HG03460 (cell line): ENCODE measurements at regions not wholly inside any gene's neighbourhood (a gene's known extent, or its start where the extent isn't known, plus 50 kb on each side); places are given as distances from the start of the nearest gene placed in this dataset.

Experiments used
- ATAC-seq: cut with Tn5 transposase; IDR thresholded peaks from one replicate; pipeline ENCODE4 v1.9.1; 2021; ENCODE audit not compliant: unreplicated experiment

- ATAC-seq: no peak
Observed at GRCh38 chr20:40978761-40979160, 49.9 kb upstream of the TOP1 start.
